ENCODE measurements at regions not wholly inside any gene's neighbourhood (a gene's known extent, or its start where the extent isn't known, plus 50 kb on each side); places are given as distances from the start of the nearest gene placed in this dataset.

DNA sequence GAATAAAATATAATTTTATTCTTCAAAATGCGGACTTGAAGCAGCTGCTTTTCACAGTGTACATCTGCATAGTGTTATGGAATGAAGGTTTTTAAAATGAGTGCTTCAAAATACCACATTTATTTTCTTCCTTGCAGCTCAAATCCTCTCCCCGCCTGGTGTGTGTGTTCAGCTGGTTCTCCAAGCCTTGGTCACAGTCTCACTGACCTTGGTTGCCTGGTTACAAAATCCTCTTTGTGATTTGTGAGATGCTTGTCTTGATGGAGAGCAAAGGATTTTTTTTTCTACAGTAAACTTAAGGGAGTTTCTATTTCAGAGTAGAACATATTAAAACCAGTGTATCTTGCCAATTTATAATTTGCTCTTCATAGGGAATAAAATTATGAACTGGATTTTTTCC, 139.2 kb downstream of the PCDH18 start:
- TF ChIP-seq, protein P1, sequence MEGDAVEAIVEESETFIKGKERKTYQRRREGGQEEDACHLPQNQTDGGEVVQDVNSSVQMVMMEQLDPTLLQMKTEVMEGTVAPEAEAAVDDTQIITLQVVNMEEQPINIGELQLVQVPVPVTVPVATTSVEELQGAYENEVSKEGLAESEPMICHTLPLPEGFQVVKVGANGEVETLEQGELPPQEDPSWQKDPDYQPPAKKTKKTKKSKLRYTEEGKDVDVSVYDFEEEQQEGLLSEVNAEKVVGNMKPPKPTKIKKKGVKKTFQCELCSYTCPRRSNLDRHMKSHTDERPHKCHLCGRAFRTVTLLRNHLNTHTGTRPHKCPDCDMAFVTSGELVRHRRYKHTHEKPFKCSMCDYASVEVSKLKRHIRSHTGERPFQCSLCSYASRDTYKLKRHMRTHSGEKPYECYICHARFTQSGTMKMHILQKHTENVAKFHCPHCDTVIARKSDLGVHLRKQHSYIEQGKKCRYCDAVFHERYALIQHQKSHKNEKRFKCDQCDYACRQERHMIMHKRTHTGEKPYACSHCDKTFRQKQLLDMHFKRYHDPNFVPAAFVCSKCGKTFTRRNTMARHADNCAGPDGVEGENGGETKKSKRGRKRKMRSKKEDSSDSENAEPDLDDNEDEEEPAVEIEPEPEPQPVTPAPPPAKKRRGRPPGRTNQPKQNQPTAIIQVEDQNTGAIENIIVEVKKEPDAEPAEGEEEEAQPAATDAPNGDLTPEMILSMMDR (conservative IDR thresholded peaks at IDR 0.05 in 1 of 2, IDR thresholded peaks at IDR 0.05 in 1 of 2; ENCODE audit: low read depth in 1 of 2, low read length in 2 of 2): no peak
- TF ChIP-seq EZH2 (IDR thresholded peaks at IDR 0.05; ENCODE audit: low read length, missing control alignments): no peak

Measured in fibroblast of lung (primary cell).